GM23248 (cell line): ENCODE measurements at regions not wholly inside any gene's neighbourhood (a gene's known extent, or its start where the extent isn't known, plus 50 kb on each side); places are given as distances from the start of the nearest gene placed in this dataset.

ENCODE experiments used
- DNase-seq: peaks from one replicate; pipeline ENCODE4 v3.0.0-alpha.2; 2015
- H2AFZ ChIP-seq: fragments of 200-600 bp; sonication (generic); 2 replicates; pipeline ENCODE4 v1.6.1; 2016; ENCODE audit warnings: antibody characterized with exemption
- H3F3A ChIP-seq: fragments of 200-600 bp; sonication (generic); 2 replicates; pipeline ENCODE4 v1.6.1; 2016; ENCODE audit warnings: mild to moderate bottlenecking, antibody characterized with exemption, mixed run types; ENCODE audit not compliant: insufficient read depth
- H3K27ac ChIP-seq: fragments of 200-600 bp; sonication (generic); 2 replicates; pipeline ENCODE4 v1.5.1; 2016; ENCODE audit warnings: mild to moderate bottlenecking
- H3K27me3 ChIP-seq: fragments of 200-600 bp; sonication (generic); replicated peaks from 2 replicates; pipeline ENCODE4 v1.6.1; 2016; ENCODE audit warnings: mild to moderate bottlenecking; ENCODE audit not compliant: insufficient read depth
- H3K36me3 ChIP-seq: fragments of 200-600 bp; sonication (generic); 2 replicates; pipeline ENCODE4 v1.6.1; 2016; ENCODE audit warnings: low read depth, mild to moderate bottlenecking
- H3K4me1 ChIP-seq: fragments of 200-600 bp; sonication (generic); 2 replicates; pipeline ENCODE4 v1.6.1; 2016; ENCODE audit warnings: mild to moderate bottlenecking; ENCODE audit not compliant: insufficient read depth
- H3K4me2 ChIP-seq: fragments of 200-600 bp; sonication (generic); one replicate; pipeline ENCODE4 v1.6.1; 2016; ENCODE audit warnings: mild to moderate bottlenecking; ENCODE audit not compliant: unreplicated experiment
- H3K4me3 ChIP-seq: fragments of 200-600 bp; sonication (generic); 2 replicates; pipeline ENCODE4 v1.5.1; 2016; ENCODE audit warnings: mild to moderate bottlenecking
- H3K79me2 ChIP-seq: fragments of 200-600 bp; sonication (generic); 2 replicates; pipeline ENCODE4 v1.6.1; 2016; ENCODE audit warnings: mild to moderate bottlenecking; ENCODE audit not compliant: insufficient read depth
- H3K9ac ChIP-seq: fragments of 200-600 bp; sonication (generic); 2 replicates; pipeline ENCODE4 v1.6.1; 2016; ENCODE audit warnings: mild to moderate bottlenecking
- H3K9me2 ChIP-seq: fragments of 200-600 bp; sonication (generic); 2 replicates; pipeline ENCODE4 v1.6.1; 2016; ENCODE audit warnings: mixed run types, mild to moderate bottlenecking, moderate library complexity; ENCODE audit not compliant: insufficient read depth
- H3K9me3 ChIP-seq: fragments of 200-600 bp; sonication (generic); one replicate; pipeline ENCODE4 v1.6.1; 2017; ENCODE audit warnings: low read depth
- H4K20me1 ChIP-seq: fragments of 200-600 bp; sonication (generic); 2 replicates; pipeline ENCODE4 v1.6.0; 2016; ENCODE audit not compliant: insufficient read depth
- EZH2 ChIP-seq: fragments of 200-600 bp; sonication (generic); IDR thresholded peaks from 2 replicates; pipeline ENCODE4 v1.6.1; 2018; ENCODE audit warnings: antibody characterized with exemption, mild to moderate bottlenecking; ENCODE audit not compliant: insufficient read depth, poor library complexity, severe bottlenecking
- EZH2phosphoT487 ChIP-seq: fragments of 200-600 bp; sonication (generic); IDR thresholded peaks from 2 replicates; pipeline ENCODE4 v1.6.1; 2018; ENCODE audit warnings: antibody characterized with exemption, moderate library complexity, mild to moderate bottlenecking, low read depth; ENCODE audit not compliant: insufficient read depth
- WGBS, 2 experiments: methylation state at CpG; one replicate each; pipeline ENCODE4 v1.1.6; 2015 to 2017; ENCODE audit warnings: low lambda C conversion rate in 2 of 2, low coverage in 1 of 2; ENCODE audit errors: missing lambda C conversion rate in 2 of 2; 5-methylcytosine and 5-hydroxymethylcytosine counted together
- in situ Hi-C: fragments of 300-500 bp; cut with MboI; formaldehyde crosslinking; loops from 2 replicates; pipeline ENCODE4 v1.15.0; 2020

- in situ Hi-C loops = no loop called here
- no peak for TF ChIP-seq EZH2
- TF ChIP-seq EZH2phosphoT487 = no peak
- H3K27me3 ChIP-seq = peaks cover 14% of the 10 kb centered on the region; the same call in 1 of the 2 replicates
- no peaks in the 10 kb centered on the region for H3K4me1 ChIP-seq
- no peaks in the 10 kb centered on the region for H3K36me3 ChIP-seq
- no peaks in the 10 kb centered on the region for H4K20me1 ChIP-seq
- WGBS, 2 experiments = 34 to 42% methylated on average over 13 to 17 of the region's 17 CpGs
- H3K79me2 ChIP-seq = no peaks in the 10 kb centered on the region
- H3K4me2 ChIP-seq = no peak overlapping the region
- H3K27ac ChIP-seq = no peak overlapping the region
- no peaks in the 10 kb centered on the region for H3K9me3 ChIP-seq
- H3K9me2 ChIP-seq = no peaks in the 10 kb centered on the region
- H2AFZ ChIP-seq = no peak overlapping the region
- no peak for DNase-seq
- peaks cover 9% of the 10 kb centered on the region; the same call in 1 of the 2 replicates for H3F3A ChIP-seq
- H3K9ac ChIP-seq = no peak overlapping the region
- H3K4me3 ChIP-seq = no peak overlapping the region
These were observed 140.3 kb downstream of the OLFM1 start for GRCh38 chr9:135227641-135228251.

GRCh38 chr9:135228345-135228982, 141.0 kb downstream of the OLFM1 start:
- 48 to 49% methylated on average over 15 to 18 of the region's 18 CpGs for WGBS, 2 experiments
- Histone ChIP-seq H4K20me1 (no peaks in the 10 kb centered on the region), H3K9me2 (no peaks in the 10 kb centered on the region), H2AFZ (no peak overlapping the region), H3K4me1 (no peaks in the 10 kb centered on the region), H3F3A (peaks cover 9% of the 10 kb centered on the region; the same call in 1 of the 2 replicates), H3K36me3 (no peaks in the 10 kb centered on the region), H3K27me3 (peaks cover 18% of the 10 kb centered on the region; the same call in 1 of the 2 replicates), H3K9me3 (no peaks in the 10 kb centered on the region), H3K79me2 (no peaks in the 10 kb centered on the region), H3K9ac (no peak overlapping the region), H3K4me2 (no peak overlapping the region), H3K4me3 (no peak overlapping the region), H3K27ac (no peak overlapping the region)
- no peak for DNase-seq
- in situ Hi-C loops = no loop called here
- TF ChIP-seq EZH2 (no peak), EZH2phosphoT487 (no peak)

- WGBS, 2 experiments = 39 to 44% methylated on average over 12 to 14 of the region's 14 CpGs
These were observed 141.6 kb downstream of the OLFM1 start for GRCh38 chr9:135228983-135229625.

GRCh38 chr9:135229701-135230385, 142.4 kb downstream of the OLFM1 start:
- WGBS, 2 experiments = 40 to 41% methylated on average over 16 of the region's 16 CpGs
- Histone ChIP-seq H3K27me3 (peaks cover 19% of the 10 kb centered on the region; the same call in 1 of the 2 replicates), H3K4me1 (no peaks in the 10 kb centered on the region), H3K36me3 (no peaks in the 10 kb centered on the region), H3K4me3 (no peak overlapping the region), H2AFZ (no peak overlapping the region), H3K9me3 (no peaks in the 10 kb centered on the region), H3K4me2 (no peak overlapping the region), H3K9ac (no peak overlapping the region), H4K20me1 (no peaks in the 10 kb centered on the region), H3K79me2 (no peaks in the 10 kb centered on the region), H3K9me2 (no peaks in the 10 kb centered on the region), H3K27ac (no peak overlapping the region), H3F3A (peaks cover 9% of the 10 kb centered on the region; the same call in 1 of the 2 replicates)
- TF ChIP-seq EZH2phosphoT487 (no peak), EZH2 (no peak)
- in situ Hi-C loops = no loop called here
- DNase-seq = no peak

More at GRCh38 chr9:135228983-135229625, 141.6 kb downstream of the OLFM1 start:
- no peak overlapping the region for H3K4me2 ChIP-seq
- H3K4me3 ChIP-seq = no peak overlapping the region
- no peaks in the 10 kb centered on the region for H3K9me2 ChIP-seq
- in situ Hi-C loops = no loop called here
- H3K9me3 ChIP-seq = no peaks in the 10 kb centered on the region
- TF ChIP-seq EZH2phosphoT487 = no peak
- no peaks in the 10 kb centered on the region for H3K36me3 ChIP-seq
- peaks cover 9% of the 10 kb centered on the region; the same call in 1 of the 2 replicates for H3F3A ChIP-seq
- H4K20me1 ChIP-seq = no peaks in the 10 kb centered on the region
- DNase-seq = no peak
- H3K9ac ChIP-seq = no peak overlapping the region
- no peak overlapping the region for H2AFZ ChIP-seq
- H3K27me3 ChIP-seq = peaks cover 19% of the 10 kb centered on the region; the same call in 1 of the 2 replicates
- no peaks in the 10 kb centered on the region for H3K79me2 ChIP-seq
- H3K27ac ChIP-seq = no peak overlapping the region
- H3K4me1 ChIP-seq = no peaks in the 10 kb centered on the region
